ENCODE measurements at regions not wholly inside any gene's neighbourhood (a gene's known extent, or its start where the extent isn't known, plus 50 kb on each side); places are given as distances from the start of the nearest gene placed in this dataset.
A peak's percentile ranks its signal among the peaks of the same experiment; 100 is the strongest.

GRCh38 chr6:167469101-167469500, 144.2 kb downstream of the TTLL2 start:
- no peak for DNase-seq
- TF ChIP-seq CTCF (IDR thresholded peaks at IDR 0.05; ENCODE audit: borderline replicate concordance), result no peak
- Histone ChIP-seq H3K27me3 (ENCODE audit: low read depth) (no peaks in the 10 kb centered on the region), H3K27ac (replicated peaks) (no peak overlapping the region), H3K4me3 (no peak overlapping the region), H3K9me3 (replicated peaks) (no peaks in the 10 kb centered on the region), H3K36me3 (no peaks in the 10 kb centered on the region), H3K4me1 (peaks cover 11% of the 10 kb centered on the region)
- intact Hi-C loops (cut with micrococcal nuclease), result no loop called here

- no peaks in the 10 kb centered on the region for H3K36me3 ChIP-seq
- DNase-seq, result peak; percentile 52
- H3K27ac ChIP-seq (replicated peaks), result no peak overlapping the region
- no peaks in the 10 kb centered on the region for H3K27me3 ChIP-seq (ENCODE audit: low read depth)
- intact Hi-C loops (cut with micrococcal nuclease), result no loop called here
- TF ChIP-seq CTCF (IDR thresholded peaks at IDR 0.05; ENCODE audit: borderline replicate concordance), result no peak
- no peaks in the 10 kb centered on the region for H3K9me3 ChIP-seq (replicated peaks)
- peaks cover 11% of the 10 kb centered on the region for H3K4me1 ChIP-seq
- no peak overlapping the region for H3K4me3 ChIP-seq
Measured at GRCh38 chr6:167469672-167470071, 144.8 kb downstream of the TTLL2 start.

- no peak overlapping the region for H3K27ac ChIP-seq (replicated peaks)
- H3K27me3 ChIP-seq (ENCODE audit: low read depth), result no peaks in the 10 kb centered on the region
- intact Hi-C loops (cut with micrococcal nuclease), result no loop called here
- no peak overlapping the region for H3K4me3 ChIP-seq
- TF ChIP-seq CTCF (IDR thresholded peaks at IDR 0.05; ENCODE audit: borderline replicate concordance), result no peak
- peaks cover 11% of the 10 kb centered on the region for H3K4me1 ChIP-seq
- no peak for DNase-seq
- H3K9me3 ChIP-seq (replicated peaks), result no peaks in the 10 kb centered on the region
- H3K36me3 ChIP-seq, result no peaks in the 10 kb centered on the region
Measured at GRCh38 chr6:167470101-167470835, 145.4 kb downstream of the TTLL2 start.

GRCh38 chr6:167470836-167471547, 146.1 kb downstream of the TTLL2 start:
- no peak for DNase-seq
- Histone ChIP-seq H3K4me1 (peaks cover 11% of the 10 kb centered on the region), H3K9me3 (replicated peaks) (no peaks in the 10 kb centered on the region), H3K27ac (replicated peaks) (no peak overlapping the region), H3K4me3 (no peak overlapping the region), H3K36me3 (no peaks in the 10 kb centered on the region), H3K27me3 (ENCODE audit: low read depth) (no peaks in the 10 kb centered on the region)
- intact Hi-C loops (cut with micrococcal nuclease), result no loop called here
- TF ChIP-seq CTCF (IDR thresholded peaks at IDR 0.05; ENCODE audit: borderline replicate concordance), result no peak

GRCh38 chr6:167471548-167471930, 146.7 kb downstream of the TTLL2 start:
- H3K4me1 ChIP-seq, result peaks cover 11% of the 10 kb centered on the region
- H3K27ac ChIP-seq (replicated peaks), result no peak overlapping the region
- no peak for TF ChIP-seq CTCF (IDR thresholded peaks at IDR 0.05; ENCODE audit: borderline replicate concordance)
- no peaks in the 10 kb centered on the region for H3K36me3 ChIP-seq
- no peak for DNase-seq
- intact Hi-C loops (cut with micrococcal nuclease), result no loop called here
- no peaks in the 10 kb centered on the region for H3K9me3 ChIP-seq (replicated peaks)
- no peaks in the 10 kb centered on the region for H3K27me3 ChIP-seq (ENCODE audit: low read depth)
- no peak overlapping the region for H3K4me3 ChIP-seq

All from left ventricle myocardium inferior (tissue), 1 donor.